SKM-1 (cell line): ENCODE measurements at regions not wholly inside any gene's neighbourhood (a gene's known extent, or its start where the extent isn't known, plus 50 kb on each side); places are given as distances from the start of the nearest gene placed in this dataset.
"Not testable (repeated sequence)": the region's sequence is repeated elsewhere in the genome, so short reads cannot be mapped to it uniquely, and the experiment has no call there.

ENCODE experiments used
- DNase-seq: peaks from one replicate; lab custom pipeline; 2025; ENCODE audit not compliant: unreplicated experiment; lab: John Stamatoyannopoulos, UW

- no peak for DNase-seq
Observed at GRCh38 chr9:126166866-126167265, 159.8 kb upstream of the MVB12B start.

- no peak for DNase-seq
Observed at GRCh38 chr9:126169736-126170135, 156.9 kb upstream of the MVB12B start.

GRCh38 chr9:126170286-126170823 is 156.3 kb upstream of the MVB12B start:
- DNase-seq, result no peak

- no peak for DNase-seq
Observed at GRCh38 chr9:126171641-126172040, 155.0 kb upstream of the MVB12B start.

- no peak for DNase-seq
Observed at GRCh38 chr9:126173401-126173800, 153.2 kb upstream of the MVB12B start.

DNA sequence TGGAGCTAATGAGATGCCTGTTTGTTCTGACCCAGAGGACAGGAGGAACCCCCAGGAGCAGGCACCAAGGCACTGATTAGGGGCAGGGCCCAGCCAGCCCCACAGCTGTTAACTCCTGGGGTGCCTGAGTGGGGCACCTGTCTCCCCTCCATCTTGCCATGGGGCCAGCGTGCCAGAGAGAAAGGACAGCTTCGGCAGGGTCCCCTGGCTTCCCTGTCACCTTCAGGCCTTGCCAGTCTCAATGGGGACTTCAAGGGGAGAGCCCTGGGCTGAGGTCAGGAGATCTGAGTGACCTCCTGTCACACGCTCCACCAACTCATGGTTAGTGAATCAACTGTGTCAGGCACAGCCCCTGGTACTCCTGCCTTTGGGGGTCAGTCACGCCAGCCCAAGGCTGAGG is 152.7 kb upstream of the MVB12B start:
- DNase-seq, result no peak

- no peak for DNase-seq
Observed at GRCh38 chr9:126183266-126183665, 143.4 kb upstream of the MVB12B start.

GRCh38 chr9:126190994-126191393 is 135.6 kb upstream of the MVB12B start:
- DNase-seq, result not testable (repeated sequence)

DNA sequence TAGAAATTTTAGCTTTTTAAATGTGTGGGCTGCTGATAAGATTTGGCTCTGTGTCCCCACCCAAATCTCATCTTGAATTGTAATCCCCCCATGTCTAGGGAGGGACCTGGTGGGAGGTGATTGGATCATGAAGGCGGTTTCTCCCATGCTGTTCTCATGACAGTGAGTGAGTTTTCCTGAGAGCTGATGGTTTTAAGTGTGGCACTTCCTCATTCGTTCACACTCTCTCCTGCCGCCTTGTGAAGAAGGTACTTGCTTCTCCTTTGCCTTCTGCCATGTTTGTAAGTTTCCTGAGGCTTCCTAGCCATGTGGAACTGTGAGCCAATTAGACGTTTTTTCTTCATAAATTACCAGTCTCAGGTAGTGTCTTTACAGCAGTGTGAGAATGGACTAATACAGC is 127.8 kb upstream of the MVB12B start:
- no peak for DNase-seq

GRCh38 chr9:126203313-126203712 is 123.3 kb upstream of the MVB12B start:
- no peak for DNase-seq

GRCh38 chr9:126204197-126204596 is 122.4 kb upstream of the MVB12B start:
- no peak for DNase-seq

DNA sequence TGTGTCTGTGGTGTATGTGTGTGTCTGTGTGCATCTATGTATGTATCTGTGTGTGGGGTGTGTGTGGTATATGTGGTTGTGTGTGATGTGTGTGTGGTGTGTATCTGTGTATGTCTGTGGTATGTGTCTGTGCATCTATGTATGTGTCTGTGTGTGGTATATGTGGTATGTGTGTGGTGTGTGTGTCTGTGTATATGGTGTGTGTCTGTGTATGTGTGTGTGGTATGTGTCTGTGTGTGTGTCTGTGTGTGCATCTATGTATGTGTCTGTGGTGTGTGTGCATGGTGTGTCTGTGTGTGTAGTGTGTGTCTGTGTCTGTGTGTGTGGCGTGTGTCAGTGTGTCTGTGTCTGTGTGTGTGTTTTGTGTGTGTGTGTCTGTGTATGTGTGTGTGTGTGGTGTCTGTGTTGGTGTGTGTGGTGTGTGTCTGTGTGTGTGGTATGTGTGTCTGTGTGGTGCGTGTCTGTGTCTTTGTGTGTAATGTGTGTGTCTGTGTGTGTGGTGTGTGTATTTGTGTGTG is 121.9 kb upstream of the MVB12B start:
- no peak for DNase-seq

- DNase-seq, result no peak
Observed at GRCh38 chr9:126205265-126205664, 121.4 kb upstream of the MVB12B start.

- no peak for DNase-seq
Observed at GRCh38 chr9:126205845-126206498, 120.7 kb upstream of the MVB12B start.

DNA sequence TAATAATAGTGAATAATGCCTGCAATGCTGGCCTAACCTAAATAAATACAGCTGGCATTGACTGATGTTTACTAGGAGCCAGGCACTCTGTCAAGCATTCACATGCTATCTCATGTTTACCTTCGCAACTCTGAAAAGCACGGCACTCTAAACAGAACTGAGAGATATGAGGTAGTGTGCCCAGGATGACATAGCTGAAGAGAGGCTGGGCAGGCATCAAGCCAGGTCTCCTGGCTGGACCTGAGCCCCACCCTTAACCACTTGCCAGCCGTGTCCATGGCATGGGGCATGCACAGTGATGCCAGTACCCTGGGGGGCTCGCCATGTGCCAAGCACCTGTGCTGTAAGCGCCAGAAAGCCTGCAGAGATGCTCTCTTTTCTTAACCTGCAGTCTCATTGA is 119.4 kb upstream of the MVB12B start:
- no peak for DNase-seq

DNA sequence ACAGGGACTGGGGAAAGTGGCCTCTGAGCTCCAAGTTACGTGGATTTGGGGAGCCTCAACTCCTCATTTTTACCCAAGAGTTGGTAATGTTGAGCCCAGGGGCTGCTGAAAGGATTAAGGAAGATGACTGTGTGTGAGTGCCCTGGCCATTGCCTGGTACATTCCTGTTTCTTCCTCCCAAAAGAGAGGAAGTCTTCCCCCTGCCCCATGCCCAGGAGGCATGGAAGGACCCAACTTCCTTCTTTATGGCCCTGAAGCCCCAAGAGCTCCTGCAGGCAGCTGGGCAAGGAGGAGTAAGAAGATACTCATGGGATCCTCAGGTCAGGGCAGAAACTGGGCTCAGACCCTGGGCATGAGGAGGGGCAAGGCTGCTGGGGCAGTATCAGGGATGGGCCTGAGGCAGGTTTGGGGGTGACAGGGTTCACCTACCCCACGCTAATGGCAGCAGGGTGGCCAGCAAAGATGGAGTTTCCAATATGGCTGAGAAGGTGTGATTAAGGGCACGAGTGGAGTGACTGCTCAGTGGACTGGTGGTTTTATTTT is 118.3 kb upstream of the MVB12B start:
- no peak for DNase-seq

DNA sequence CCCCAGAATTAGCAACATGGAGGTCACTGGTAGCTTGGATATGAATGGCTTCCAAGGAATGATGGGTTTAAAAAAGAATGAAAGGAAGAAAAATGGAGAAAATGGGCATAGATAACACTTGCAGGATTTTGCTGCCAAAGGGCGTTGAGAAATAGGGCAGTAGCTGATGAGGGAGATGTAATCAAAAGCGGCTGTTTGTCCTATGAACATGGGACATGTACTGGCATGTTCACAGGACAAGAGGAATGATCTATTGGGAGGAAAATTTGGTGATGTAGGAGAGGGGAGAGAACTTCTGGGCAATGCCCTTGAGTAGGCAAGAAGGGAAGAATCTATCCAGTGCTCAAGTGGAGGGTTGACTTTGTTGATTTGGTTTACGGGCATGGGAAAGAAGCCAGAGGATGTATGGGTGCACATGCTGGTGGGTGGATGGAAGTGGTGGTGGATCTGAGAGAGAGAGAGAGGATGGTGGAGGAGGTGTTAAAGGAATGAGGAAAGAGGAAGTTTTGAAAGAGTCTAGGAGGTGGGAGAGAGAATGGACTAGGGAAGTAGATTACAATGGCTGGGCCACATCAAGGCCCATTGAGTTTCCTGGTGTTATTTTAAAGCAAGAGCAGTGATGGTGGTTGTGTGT is 115.1 kb upstream of the MVB12B start:
- DNase-seq, result no peak

DNA sequence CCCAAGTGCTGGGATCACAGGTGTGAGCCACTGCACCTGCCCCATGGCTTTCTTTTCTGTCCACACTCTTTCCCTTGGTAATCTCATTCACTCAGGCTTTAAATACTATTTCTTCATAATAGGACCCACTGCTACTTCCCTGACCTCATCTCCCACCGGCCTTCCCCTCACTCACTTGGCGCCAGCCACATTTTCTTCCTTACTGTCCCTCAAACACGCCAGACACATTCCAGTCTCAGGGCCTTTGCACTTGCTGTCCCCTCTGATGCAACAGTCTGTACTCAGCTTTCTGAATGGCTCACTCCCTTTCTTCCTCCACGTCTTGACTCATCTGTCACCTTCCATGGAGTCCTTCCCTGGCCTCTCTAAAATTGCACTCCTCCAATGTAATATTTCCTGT is 111.1 kb upstream of the MVB12B start:
- DNase-seq, result no peak

- no peak for DNase-seq
Observed at GRCh38 chr9:126216826-126217225, 109.8 kb upstream of the MVB12B start.

DNA sequence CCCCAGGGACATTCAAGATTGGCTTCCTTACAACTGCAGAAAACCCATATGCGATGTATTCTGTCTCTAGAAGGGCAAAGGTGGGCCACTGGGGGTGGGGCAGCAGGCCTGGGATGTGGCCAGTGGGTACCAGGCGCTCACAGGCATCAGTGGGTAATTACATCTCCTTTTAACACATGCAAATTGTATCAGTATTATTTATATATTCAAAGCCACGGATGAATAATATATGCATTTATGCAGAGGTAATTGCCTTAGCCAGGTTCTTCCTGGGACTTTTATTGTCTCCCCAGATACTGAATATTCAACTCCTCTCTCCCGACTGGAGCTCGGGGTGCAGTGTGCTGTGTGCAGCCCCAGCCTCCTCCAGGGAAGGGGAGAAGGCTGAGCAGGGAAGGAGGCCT is 109.4 kb upstream of the MVB12B start:
- no peak for DNase-seq

GRCh38 chr9:126217797-126218196 is 108.8 kb upstream of the MVB12B start:
- no peak for DNase-seq
